GM23338 (cell line): ENCODE measurements at regions not wholly inside any gene's neighbourhood (a gene's known extent, or its start where the extent isn't known, plus 50 kb on each side); places are given as distances from the start of the nearest gene placed in this dataset.

Experiments used
- ATAC-seq: fragments of 200-7000 bp; cut with Tn5 transposase; 3 replicates; pipeline ENCODE4 v1.9.1; 2020
- DNase-seq: peaks from one replicate; pipeline ENCODE4 v3.0.0-alpha.2; 2015; ENCODE audit warnings: low spot score
- H2AFZ ChIP-seq: fragments of 200-600 bp; sonication (generic); 2 replicates; pipeline ENCODE4 v1.8.0; 2016; ENCODE audit warnings: antibody characterized with exemption, mild to moderate bottlenecking, moderate library complexity
- H3F3A ChIP-seq: fragments of 200-600 bp; sonication (generic); replicated peaks from 2 replicates; pipeline ENCODE4 v1.8.0; 2017; ENCODE audit warnings: antibody characterized with exemption, mixed run types, low read depth
- H3K27ac ChIP-seq: fragments of 200-600 bp; sonication (generic); 2 replicates; pipeline ENCODE4 v1.6.1; 2016; ENCODE audit warnings: low read depth
- H3K27me3 ChIP-seq: fragments of 200-600 bp; sonication (generic); 2 replicates; pipeline ENCODE4 v1.8.0; 2016; ENCODE audit warnings: mild to moderate bottlenecking, mixed run types, moderate library complexity; ENCODE audit not compliant: insufficient read depth
- H3K36me3 ChIP-seq: fragments of 200-600 bp; sonication (generic); 2 replicates; pipeline ENCODE4 v1.8.0; 2016; ENCODE audit warnings: mild to moderate bottlenecking; ENCODE audit not compliant: insufficient read depth
- H3K4me1 ChIP-seq: fragments of 200-600 bp; sonication (generic); 2 replicates; pipeline ENCODE4 v1.8.0; 2016; ENCODE audit warnings: mild to moderate bottlenecking, moderate library complexity; ENCODE audit not compliant: insufficient read depth
- H3K4me2 ChIP-seq: fragments of 200-600 bp; sonication (generic); 2 replicates; pipeline ENCODE4 v1.7.1; 2017; ENCODE audit warnings: mixed run types
- H3K4me3 ChIP-seq: fragments of 200-600 bp; sonication (generic); 2 replicates; pipeline ENCODE4 v1.6.1; 2016; ENCODE audit warnings: mixed run types
- H3K79me2 ChIP-seq: fragments of 200-600 bp; sonication (generic); replicated peaks from 2 replicates; pipeline ENCODE4 v1.8.0; 2017; ENCODE audit warnings: mild to moderate bottlenecking; ENCODE audit not compliant: insufficient read depth
- H3K9me2 ChIP-seq: fragments of 200-600 bp; sonication (generic); 2 replicates; pipeline ENCODE4 v1.8.0; 2017; ENCODE audit not compliant: insufficient read depth
- H4K20me1 ChIP-seq: fragments of 200-600 bp; sonication (generic); replicated peaks from 2 replicates; pipeline ENCODE4 v1.8.0; 2017; ENCODE audit warnings: mild to moderate bottlenecking; ENCODE audit not compliant: insufficient read depth
- H3K27ac Mint-ChIP-seq: 2 replicates; pipeline ENCODE4 v1.8.0; 2020; ENCODE audit warnings: inconsistent platforms, mild to moderate bottlenecking, moderate library complexity, mixed read lengths
- H3K27me3 Mint-ChIP-seq: 3 replicates; pipeline ENCODE4 v1.8.0; 2022; ENCODE audit warnings: low read depth, mild to moderate bottlenecking, moderate library complexity, mixed read lengths, inconsistent platforms; ENCODE audit not compliant: insufficient read depth, poor library complexity
- H3K36me3 Mint-ChIP-seq: 3 replicates; pipeline ENCODE4 v1.8.0; 2021; ENCODE audit warnings: low read depth, mild to moderate bottlenecking, inconsistent platforms, moderate library complexity, mixed read lengths
- H3K4me1 Mint-ChIP-seq: 3 replicates; pipeline ENCODE4 v1.8.0; 2020; ENCODE audit warnings: mild to moderate bottlenecking, inconsistent platforms, mixed read lengths
- H3K4me3 Mint-ChIP-seq: 3 replicates; pipeline ENCODE4 v1.8.0; 2021; ENCODE audit warnings: moderate library complexity, mild to moderate bottlenecking, inconsistent platforms, mixed read lengths
- H3K9me3 Mint-ChIP-seq: 3 replicates; pipeline ENCODE4 v1.8.0; 2020; ENCODE audit warnings: moderate library complexity, mild to moderate bottlenecking, inconsistent platforms, mixed read lengths
- STAT1 ChIP-seq: IDR thresholded peaks from one replicate; pipeline ENCODE4 v1.6.1; 2016; ENCODE audit warnings: antibody characterized with exemption; ENCODE audit not compliant: unreplicated experiment
- ZNF114 ChIP-seq: fragments of 250-450 bp; sonication (Bioruptor Pico); IDR thresholded peaks from 2 replicates; pipeline ENCODE4 v1.5.0; 2020; ENCODE audit warnings: mild to moderate bottlenecking, moderate library complexity
- TF ChIP-seq, protein P1 (sequence below): fragments of 250-450 bp; sonication (Bioruptor Pico); IDR thresholded peaks from 2 replicates; pipeline ENCODE4 v1.5.0; 2020; ENCODE audit warnings: mild to moderate bottlenecking, moderate library complexity
- TF ChIP-seq, protein P2 (sequence below): IDR thresholded peaks from 2 replicates; pipeline ENCODE4 v1.6.1; 2016; ENCODE audit warnings: antibody characterized with exemption
- TF ChIP-seq, protein P3 (sequence below): IDR thresholded peaks from one replicate; pipeline ENCODE4 v1.6.1; 2018; ENCODE audit warnings: antibody characterized with exemption; ENCODE audit not compliant: unreplicated experiment

DNA sequence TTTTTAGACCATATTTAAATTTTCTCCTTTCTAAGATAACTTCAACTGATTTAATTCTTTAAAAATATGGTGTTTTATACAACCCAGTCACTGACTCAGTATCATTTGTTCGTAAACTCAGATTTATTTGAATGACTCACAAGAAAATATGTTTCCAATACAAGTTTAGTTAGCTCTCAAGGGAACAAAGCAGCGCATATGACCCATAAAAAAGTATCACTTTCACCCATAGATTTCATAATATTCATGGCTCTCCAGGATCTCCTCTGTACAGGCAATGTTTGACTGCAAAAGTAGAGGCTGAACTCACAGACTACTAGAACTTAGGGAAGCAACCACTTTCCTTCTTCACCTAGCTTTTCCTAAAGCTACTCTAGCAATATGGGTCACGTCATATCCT lies 405.6 kb upstream of the PCDH9 start:
- Mint-ChIP-seq H3K4me3 (no peak overlapping the region), H3K4me1 (peaks cover 2% of the 10 kb centered on the region; the same call in 2 of the 3 replicates), H3K9me3 (no peaks in the 10 kb centered on the region), H3K36me3 (no peaks in the 10 kb centered on the region), H3K27ac (no peak overlapping the region), H3K27me3 (no peaks in the 10 kb centered on the region)
- ATAC-seq: no peak
- H3K4me3 ChIP-seq: no peak overlapping the region
- no peak overlapping the region for H2AFZ ChIP-seq
- H3K27ac ChIP-seq: no peak overlapping the region
- H3K79me2 ChIP-seq: no peaks in the 10 kb centered on the region
- no peaks in the 10 kb centered on the region for H3F3A ChIP-seq
- no peak overlapping the region for H3K4me2 ChIP-seq
- no peak for TF ChIP-seq ZNF114 (CRISPR knock-in tag)
- TF ChIP-seq, protein P1, sequence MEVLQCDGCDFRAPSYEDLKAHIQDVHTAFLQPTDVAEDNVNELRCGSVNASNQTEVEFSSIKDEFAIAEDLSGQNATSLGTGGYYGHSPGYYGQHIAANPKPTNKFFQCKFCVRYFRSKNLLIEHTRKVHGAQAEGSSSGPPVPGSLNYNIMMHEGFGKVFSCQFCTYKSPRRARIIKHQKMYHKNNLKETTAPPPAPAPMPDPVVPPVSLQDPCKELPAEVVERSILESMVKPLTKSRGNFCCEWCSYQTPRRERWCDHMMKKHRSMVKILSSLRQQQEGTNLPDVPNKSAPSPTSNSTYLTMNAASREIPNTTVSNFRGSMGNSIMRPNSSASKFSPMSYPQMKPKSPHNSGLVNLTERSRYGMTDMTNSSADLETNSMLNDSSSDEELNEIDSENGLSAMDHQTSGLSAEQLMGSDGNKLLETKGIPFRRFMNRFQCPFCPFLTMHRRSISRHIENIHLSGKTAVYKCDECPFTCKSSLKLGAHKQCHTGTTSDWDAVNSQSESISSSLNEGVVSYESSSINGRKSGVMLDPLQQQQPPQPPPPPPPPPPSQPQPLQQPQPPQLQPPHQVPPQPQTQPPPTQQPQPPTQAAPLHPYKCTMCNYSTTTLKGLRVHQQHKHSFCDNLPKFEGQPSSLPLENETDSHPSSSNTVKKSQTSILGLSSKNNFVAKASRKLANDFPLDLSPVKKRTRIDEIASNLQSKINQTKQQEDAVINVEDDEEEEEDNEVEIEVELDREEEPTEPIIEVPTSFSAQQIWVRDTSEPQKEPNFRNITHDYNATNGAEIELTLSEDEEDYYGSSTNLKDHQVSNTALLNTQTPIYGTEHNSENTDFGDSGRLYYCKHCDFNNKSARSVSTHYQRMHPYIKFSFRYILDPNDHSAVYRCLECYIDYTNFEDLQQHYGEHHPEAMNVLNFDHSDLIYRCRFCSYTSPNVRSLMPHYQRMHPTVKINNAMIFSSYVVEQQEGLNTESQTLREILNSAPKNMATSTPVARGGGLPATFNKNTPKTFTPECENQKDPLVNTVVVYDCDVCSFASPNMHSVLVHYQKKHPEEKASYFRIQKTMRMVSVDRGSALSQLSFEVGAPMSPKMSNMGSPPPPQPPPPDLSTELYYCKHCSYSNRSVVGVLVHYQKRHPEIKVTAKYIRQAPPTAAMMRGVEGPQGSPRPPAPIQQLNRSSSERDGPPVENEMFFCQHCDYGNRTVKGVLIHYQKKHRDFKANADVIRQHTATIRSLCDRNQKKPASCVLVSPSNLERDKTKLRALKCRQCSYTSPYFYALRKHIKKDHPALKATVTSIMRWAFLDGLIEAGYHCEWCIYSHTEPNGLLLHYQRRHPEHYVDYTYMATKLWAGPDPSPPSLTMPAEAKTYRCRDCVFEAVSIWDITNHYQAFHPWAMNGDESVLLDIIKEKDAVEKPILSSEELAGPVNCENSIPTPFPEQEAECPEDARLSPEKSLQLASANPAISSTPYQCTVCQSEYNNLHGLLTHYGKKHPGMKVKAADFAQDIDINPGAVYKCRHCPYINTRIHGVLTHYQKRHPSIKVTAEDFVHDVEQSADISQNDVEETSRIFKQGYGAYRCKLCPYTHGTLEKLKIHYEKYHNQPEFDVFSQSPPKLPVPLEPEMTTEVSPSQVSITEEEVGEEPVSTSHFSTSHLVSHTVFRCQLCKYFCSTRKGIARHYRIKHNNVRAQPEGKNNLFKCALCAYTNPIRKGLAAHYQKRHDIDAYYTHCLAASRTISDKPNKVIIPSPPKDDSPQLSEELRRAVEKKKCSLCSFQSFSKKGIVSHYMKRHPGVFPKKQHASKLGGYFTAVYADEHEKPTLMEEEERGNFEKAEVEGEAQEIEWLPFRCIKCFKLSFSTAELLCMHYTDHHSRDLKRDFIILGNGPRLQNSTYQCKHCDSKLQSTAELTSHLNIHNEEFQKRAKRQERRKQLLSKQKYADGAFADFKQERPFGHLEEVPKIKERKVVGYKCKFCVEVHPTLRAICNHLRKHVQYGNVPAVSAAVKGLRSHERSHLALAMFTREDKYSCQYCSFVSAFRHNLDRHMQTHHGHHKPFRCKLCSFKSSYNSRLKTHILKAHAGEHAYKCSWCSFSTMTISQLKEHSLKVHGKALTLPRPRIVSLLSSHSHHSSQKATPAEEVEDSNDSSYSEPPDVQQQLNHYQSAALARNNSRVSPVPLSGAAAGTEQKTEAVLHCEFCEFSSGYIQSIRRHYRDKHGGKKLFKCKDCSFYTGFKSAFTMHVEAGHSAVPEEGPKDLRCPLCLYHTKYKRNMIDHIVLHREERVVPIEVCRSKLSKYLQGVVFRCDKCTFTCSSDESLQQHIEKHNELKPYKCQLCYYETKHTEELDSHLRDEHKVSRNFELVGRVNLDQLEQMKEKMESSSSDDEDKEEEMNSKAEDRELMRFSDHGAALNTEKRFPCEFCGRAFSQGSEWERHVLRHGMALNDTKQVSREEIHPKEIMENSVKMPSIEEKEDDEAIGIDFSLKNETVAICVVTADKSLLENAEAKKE (CRISPR knock-in tag): no peak
- H3K4me1 ChIP-seq: 0 out of 2 replicates have a peak, but pooled peaks cover 3% of the 10 kb centered on the region
- no peaks in the 10 kb centered on the region for H3K27me3 ChIP-seq
- H3K9me2 ChIP-seq: peaks cover 8% of the 10 kb centered on the region; the same call in 1 of the 2 replicates
- H4K20me1 ChIP-seq: no peaks in the 10 kb centered on the region
- no peaks in the 10 kb centered on the region for H3K36me3 ChIP-seq
- no peak for DNase-seq

DNA sequence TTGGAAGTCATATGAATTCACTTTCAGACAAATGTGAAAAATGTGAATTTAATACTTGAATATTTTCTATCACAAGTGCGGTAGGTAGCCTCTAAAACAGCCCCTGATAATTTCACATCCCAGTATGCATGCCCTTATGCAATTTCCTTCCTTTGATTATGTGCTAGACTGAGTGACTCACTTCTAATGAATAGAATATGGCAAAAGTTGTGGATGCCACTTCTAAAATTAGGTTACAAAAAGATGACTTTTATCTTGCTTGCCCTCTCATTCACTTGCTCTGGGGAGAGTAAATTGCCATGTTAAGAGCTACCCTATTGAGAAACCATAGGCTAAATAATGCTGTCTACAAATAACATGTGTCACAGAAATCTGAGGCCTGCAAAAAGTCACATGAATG lies 402.5 kb upstream of the PCDH9 start:
- Mint-ChIP-seq H3K4me3 (no peak overlapping the region), H3K36me3 (no peaks in the 10 kb centered on the region), H3K27me3 (no peaks in the 10 kb centered on the region), H3K9me3 (no peaks in the 10 kb centered on the region), H3K4me1 (peaks cover 7% of the 10 kb centered on the region; the same call in 2 of the 3 replicates), H3K27ac (no peak overlapping the region)
- H3F3A ChIP-seq: no peaks in the 10 kb centered on the region
- H3K4me2 ChIP-seq: no peak overlapping the region
- H3K9me2 ChIP-seq: peaks cover 3% of the 10 kb centered on the region; the same call in 1 of the 2 replicates
- H4K20me1 ChIP-seq: no peaks in the 10 kb centered on the region
- H3K4me1 ChIP-seq: 0 out of 2 replicates have a peak, but pooled peaks cover 3% of the 10 kb centered on the region
- H3K79me2 ChIP-seq: no peaks in the 10 kb centered on the region
- DNase-seq: no peak
- H3K4me3 ChIP-seq: no peak overlapping the region
- no peaks in the 10 kb centered on the region for H3K36me3 ChIP-seq
- H2AFZ ChIP-seq: no peak overlapping the region; the same call in 1 of the 2 replicates
- no peak overlapping the region for H3K27ac ChIP-seq
- ATAC-seq: no peak
- H3K27me3 ChIP-seq: no peaks in the 10 kb centered on the region
- TF ChIP-seq, protein P2, sequence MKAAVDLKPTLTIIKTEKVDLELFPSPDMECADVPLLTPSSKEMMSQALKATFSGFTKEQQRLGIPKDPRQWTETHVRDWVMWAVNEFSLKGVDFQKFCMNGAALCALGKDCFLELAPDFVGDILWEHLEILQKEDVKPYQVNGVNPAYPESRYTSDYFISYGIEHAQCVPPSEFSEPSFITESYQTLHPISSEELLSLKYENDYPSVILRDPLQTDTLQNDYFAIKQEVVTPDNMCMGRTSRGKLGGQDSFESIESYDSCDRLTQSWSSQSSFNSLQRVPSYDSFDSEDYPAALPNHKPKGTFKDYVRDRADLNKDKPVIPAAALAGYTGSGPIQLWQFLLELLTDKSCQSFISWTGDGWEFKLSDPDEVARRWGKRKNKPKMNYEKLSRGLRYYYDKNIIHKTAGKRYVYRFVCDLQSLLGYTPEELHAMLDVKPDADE: no peak
- no peak for TF ChIP-seq STAT1
- TF ChIP-seq, protein P3, sequence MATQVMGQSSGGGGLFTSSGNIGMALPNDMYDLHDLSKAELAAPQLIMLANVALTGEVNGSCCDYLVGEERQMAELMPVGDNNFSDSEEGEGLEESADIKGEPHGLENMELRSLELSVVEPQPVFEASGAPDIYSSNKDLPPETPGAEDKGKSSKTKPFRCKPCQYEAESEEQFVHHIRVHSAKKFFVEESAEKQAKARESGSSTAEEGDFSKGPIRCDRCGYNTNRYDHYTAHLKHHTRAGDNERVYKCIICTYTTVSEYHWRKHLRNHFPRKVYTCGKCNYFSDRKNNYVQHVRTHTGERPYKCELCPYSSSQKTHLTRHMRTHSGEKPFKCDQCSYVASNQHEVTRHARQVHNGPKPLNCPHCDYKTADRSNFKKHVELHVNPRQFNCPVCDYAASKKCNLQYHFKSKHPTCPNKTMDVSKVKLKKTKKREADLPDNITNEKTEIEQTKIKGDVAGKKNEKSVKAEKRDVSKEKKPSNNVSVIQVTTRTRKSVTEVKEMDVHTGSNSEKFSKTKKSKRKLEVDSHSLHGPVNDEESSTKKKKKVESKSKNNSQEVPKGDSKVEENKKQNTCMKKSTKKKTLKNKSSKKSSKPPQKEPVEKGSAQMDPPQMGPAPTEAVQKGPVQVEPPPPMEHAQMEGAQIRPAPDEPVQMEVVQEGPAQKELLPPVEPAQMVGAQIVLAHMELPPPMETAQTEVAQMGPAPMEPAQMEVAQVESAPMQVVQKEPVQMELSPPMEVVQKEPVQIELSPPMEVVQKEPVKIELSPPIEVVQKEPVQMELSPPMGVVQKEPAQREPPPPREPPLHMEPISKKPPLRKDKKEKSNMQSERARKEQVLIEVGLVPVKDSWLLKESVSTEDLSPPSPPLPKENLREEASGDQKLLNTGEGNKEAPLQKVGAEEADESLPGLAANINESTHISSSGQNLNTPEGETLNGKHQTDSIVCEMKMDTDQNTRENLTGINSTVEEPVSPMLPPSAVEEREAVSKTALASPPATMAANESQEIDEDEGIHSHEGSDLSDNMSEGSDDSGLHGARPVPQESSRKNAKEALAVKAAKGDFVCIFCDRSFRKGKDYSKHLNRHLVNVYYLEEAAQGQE: no peak
